ENCODE measurements at regions not wholly inside any gene's neighbourhood (a gene's known extent, or its start where the extent isn't known, plus 50 kb on each side); places are given as distances from the start of the nearest gene placed in this dataset.

- no peak for DNase-seq
Measured at GRCh38 chr10:78817361-78817760, 251.4 kb upstream of the ZMIZ1 start.

GRCh38 chr10:78817804-78818203 lies 251.0 kb upstream of the ZMIZ1 start:
- DNase-seq, result no peak

- no peak for DNase-seq
Measured at GRCh38 chr10:78819361-78820006, 249.3 kb upstream of the ZMIZ1 start.

DNA sequence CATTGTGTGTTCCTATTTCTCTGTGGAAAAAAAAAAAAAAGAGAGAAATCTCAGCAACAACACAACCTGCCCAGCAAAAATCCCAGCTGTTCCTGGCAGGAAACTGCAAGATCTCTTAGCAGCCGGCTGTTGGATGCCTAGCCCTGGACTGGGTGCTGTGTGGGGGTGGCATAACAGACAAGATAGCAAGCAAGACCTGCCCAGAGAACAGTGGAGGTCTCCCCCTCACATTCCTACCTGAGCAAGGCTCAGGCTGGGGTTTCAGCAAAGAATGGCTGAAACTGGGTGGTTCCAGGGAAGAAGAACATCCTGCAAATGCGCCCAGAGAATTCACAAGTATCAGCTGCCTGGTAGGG lies 248.8 kb upstream of the ZMIZ1 start:
- DNase-seq, result no peak

DNA sequence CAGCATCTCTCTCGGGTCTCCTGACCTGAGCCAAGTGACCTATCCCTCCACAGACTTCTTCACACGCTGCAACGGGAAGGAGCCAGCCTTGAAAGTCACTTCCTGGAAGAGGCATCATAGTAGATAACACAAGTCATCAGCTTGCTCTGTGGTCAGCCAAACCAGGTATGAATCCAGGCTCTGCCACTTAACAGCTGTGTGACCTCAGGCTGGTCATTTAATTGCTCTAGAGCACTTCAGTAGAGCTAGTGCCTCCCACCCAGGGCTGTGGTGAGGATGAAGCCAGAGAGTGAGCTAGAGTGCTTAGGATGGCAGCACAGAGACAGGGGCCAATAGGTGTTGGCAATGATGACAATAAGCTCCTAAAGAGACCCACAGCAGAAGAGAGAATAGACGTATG lies 247.7 kb upstream of the ZMIZ1 start:
- no peak for DNase-seq

GRCh38 chr10:78828647-78829539 lies 239.9 kb upstream of the ZMIZ1 start:
- no peak for DNase-seq

GRCh38 chr10:78829565-78829964 lies 239.2 kb upstream of the ZMIZ1 start:
- no peak for DNase-seq

GRCh38 chr10:78830062-78830975 lies 238.4 kb upstream of the ZMIZ1 start:
- no peak for DNase-seq

- no peak for DNase-seq
Measured at GRCh38 chr10:78830976-78831375, 237.8 kb upstream of the ZMIZ1 start.

GRCh38 chr10:78831461-78831860 lies 237.3 kb upstream of the ZMIZ1 start:
- no peak for DNase-seq

DNA sequence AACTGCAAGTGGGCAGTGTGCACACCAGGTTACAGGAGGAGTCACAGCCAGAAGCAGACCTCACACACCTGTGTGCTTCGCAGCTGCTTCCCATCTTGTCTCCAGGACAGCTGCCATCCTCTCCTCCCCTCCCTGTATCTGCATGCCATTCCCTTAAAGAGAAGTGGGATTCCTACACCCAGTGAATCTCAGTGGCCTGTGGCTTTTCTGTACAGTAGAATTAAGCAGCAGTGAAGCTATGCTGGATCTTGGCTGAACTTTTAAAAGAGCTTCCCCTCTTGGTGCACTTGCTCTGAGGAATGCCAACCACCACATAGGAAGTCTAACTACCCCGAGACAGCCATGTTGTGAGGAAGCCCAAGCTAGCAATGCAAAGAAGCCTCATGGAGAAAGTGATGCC lies 236.5 kb upstream of the ZMIZ1 start:
- DNase-seq, result no peak

DNA sequence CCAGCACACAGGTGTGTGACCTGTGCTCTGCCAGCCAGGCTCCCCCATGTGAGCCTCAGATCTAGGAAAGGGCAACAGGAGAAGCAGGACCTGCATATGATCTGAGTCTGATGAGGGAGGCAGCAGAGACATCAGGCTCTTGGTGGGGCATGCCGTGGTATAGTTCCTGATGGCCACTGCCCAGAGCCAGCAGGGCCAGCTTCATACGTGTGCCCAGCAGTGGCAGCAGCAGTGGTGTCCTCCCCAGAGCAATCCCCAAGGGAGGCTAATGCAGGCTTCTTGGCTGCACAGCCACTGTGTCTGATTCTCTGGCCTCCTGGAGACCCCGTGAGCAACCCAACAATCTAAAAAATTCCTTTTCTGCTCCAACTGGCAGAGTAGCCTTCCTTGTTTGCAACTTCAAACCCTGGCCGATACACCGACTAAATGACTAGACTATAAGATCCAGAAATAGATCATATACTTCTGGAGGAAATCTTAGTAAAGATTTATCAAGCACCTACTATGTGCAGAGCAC lies 230.6 kb upstream of the ZMIZ1 start:
- DNase-seq, result no peak

DNA sequence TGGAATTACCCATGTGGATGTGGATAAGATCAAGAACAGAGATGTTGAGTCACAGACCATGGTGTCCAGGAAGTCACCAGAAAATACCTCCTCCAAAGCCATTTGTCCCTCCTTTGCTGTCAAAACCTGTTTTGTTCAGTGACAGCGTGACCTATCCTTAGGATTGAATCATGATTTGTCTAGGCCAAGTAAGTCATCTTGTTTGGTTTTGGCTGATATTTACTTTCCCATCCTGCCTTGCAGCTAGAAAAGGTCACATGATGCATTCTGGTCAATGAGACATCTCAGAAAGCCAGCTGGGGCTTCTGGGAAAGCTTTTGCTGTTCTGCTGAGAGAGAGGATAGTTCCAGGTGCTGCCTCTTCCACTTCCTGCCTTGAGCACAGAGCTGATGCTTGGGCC lies 225.3 kb upstream of the ZMIZ1 start:
- DNase-seq, result no peak

GRCh38 chr10:78844960-78845607 lies 223.7 kb upstream of the ZMIZ1 start:
- no peak for DNase-seq

DNA sequence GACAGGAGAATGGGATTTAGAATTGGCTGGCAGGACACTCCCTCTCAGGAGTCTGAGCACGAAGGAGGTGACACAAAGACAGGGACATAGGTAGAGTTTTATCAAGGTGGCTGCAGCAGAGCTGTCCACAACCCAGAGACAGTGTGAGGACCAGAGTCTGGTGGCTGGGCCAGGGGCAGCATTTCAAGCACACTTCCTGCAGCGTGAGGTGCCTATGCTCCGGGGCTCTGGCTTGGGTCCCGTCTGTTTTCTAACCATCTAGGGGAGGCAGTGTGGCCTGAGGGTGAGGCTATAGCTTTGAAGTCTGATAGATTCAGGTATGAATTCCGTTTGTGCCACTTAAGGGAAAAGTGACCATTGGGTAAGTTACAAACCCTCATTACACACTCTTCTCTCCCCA lies 222.7 kb upstream of the ZMIZ1 start:
- DNase-seq, result no peak

DNA sequence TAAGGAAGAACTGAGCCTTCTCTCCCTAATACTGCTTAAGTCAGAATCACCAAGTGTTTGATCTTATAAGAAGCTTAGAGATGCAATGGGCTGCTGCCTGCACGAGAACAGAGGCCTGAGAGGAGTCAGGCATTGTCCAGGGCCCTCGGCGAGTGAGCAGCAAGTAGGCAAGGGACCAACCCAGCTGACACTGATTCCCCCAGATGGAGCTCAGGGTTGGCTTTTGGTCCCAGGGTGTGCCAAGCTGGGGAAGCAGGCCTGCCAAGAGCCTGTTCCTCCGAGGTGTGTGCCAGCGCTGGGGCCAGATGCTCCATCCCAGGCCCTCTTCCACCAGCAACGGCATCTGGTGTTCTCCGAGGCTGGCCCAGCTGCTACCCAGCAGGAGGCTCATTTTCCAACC lies 222.0 kb upstream of the ZMIZ1 start:
- no peak for DNase-seq

- no peak for DNase-seq
Measured at GRCh38 chr10:78847485-78847884, 221.3 kb upstream of the ZMIZ1 start.

DNA sequence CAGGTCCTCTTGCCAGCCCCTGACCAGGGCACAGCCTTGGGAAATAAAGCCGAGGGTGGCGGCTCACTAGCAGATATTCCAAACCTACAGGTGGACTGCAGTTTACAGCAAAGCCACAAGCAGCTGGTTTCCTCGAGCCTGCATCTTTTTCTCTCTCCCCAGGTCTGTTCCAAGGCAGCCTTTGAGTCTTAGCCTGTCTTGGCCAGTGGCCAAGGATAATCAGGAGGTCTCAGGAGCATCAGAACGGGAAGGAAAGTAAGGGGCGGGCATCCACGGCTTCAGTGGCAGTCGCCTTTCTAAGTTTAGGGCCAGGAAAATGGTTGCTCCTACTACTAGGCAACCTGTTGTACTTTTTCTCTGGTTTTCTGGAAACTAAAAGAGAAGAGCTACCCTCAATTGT lies 219.7 kb upstream of the ZMIZ1 start:
- no peak for DNase-seq

DNA sequence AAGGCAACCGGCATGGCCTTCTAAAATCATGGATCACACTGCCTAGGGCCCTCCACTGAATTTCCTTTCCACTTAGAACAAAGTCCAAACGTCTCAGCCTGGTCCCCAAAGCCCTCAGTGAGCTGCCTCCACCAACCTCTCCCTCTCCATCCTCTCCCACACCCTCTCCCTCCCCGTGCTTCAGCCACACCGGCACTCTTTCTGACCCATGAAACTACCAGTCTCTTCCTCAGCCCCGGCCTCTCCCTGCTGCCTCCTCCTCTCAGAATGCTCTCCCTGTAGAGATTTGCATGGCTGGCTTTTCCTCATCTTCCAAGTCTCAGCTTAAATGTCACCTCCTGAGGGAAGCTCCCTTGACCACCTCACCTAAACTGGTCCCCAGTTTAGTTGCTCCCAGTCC lies 219.0 kb upstream of the ZMIZ1 start:
- no peak for DNase-seq

- DNase-seq, result no peak
Measured at GRCh38 chr10:78850644-78851435, 217.9 kb upstream of the ZMIZ1 start.

GRCh38 chr10:78851647-78852046 lies 217.1 kb upstream of the ZMIZ1 start:
- DNase-seq, result no peak
